GM19452 (cell line): ENCODE measurements at regions not wholly inside any gene's neighbourhood (a gene's known extent, or its start where the extent isn't known, plus 50 kb on each side); places are given as distances from the start of the nearest gene placed in this dataset.
"Not testable (repeated sequence)": the region's sequence is repeated elsewhere in the genome, so short reads cannot be mapped to it uniquely, and the experiment has no call there.

Experiments
- ATAC-seq: cut with Tn5 transposase; IDR thresholded peaks from one replicate; pipeline ENCODE4 v1.9.1; 2021; ENCODE audit not compliant: unreplicated experiment

DNA sequence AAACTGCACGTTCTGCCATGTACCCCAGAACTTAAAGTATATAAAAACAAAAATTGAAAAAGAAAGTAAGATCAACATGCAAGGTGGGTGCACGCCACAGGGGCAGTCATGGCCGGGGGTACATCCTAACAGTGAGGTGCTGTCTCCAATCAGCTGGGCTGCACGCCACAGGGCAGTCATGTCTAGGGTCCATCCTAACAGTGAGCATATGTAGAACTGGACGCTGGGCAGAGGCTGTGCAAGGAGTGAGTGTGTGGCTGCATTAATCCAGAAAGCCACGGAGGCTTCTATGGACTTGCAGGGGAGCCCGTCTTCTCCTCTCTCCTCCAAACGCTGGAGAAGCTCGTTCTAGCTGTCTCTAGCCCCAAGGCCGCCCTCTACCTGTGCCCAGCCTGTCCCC lies 1105.0 kb downstream of the BRD1 start:
- ATAC-seq = no peak

DNA sequence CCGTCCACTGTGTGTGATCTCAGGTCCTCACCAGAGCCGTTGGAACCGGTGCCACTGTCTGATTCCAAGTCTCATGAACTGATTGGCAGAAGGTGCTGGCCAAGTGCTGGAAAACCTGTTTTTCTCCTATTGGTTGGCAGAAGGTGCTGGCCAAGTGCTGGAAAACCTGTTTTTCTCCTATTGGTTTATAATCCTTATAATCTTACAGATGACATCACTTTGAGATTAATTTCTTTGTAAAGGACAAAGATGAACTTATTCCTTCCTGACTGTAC lies 1106.3 kb downstream of the BRD1 start:
- ATAC-seq = no peak

DNA sequence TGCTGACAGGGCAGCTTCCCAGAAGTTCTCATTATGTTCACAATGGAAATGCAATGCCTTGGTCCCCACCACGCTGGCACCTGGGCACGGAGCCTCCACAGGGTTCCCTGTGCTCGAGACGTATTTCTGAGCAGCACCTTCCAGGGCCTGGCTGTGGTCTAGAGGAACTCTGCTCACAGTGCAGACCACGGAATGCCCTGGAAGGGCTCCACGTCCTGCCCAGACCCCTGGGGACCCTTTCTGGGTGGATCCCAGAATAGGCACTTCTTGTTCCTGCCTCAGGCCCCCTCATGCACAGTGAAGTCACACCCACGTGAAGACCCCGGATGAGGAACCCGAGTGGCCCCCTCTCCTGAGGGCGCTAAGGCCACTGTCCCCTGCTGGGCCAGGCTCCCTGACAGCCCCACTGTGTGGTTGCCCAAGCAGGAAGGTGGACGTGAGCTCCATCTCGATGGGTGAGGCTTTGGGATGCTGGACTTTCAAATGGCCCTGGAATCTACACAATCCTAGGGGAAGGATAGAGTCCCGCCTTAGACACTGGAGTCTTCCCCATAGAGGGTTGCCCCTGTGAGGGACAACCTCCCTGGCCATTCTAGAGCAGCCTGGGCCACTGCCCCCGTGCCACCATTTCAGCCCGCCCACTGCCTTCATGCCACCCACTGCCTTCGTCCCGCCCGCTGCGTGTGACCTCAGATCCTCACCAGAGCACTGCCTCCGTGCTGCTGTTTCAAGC lies 1106.8 kb downstream of the BRD1 start:
- no peak for ATAC-seq

DNA sequence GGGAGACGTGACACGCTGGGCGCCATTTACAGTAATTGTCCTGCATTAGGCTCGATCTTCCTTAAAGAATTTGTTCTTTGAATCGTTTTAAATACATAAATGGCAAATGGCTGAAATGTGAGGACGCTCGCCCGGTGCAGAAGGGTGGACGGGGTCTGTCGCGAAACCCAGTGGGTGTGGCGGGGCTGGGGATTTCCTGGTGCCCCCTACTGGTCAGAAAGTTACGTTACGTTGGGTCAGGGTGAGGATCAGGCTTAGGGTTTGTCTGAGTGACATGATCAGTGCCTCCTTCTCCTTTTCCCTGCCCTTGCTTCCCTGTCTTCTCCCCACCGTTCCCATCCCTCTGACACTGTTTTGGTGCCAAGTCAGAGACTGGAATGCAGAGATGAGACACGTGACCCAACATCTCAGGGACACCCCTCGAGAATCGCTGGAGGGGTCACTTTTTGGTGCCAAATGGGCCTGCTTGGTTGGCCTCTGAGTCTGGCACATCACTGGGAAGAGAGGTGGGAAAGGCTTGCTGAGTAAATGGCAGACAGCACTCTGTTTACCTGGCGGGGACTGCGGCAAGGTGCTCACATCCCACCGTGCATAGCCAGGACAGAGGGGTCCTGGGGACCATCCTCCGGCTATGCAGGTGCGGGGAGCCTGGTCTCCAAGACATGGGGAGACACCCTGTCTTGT lies 1107.6 kb downstream of the BRD1 start:
- ATAC-seq = no peak

DNA sequence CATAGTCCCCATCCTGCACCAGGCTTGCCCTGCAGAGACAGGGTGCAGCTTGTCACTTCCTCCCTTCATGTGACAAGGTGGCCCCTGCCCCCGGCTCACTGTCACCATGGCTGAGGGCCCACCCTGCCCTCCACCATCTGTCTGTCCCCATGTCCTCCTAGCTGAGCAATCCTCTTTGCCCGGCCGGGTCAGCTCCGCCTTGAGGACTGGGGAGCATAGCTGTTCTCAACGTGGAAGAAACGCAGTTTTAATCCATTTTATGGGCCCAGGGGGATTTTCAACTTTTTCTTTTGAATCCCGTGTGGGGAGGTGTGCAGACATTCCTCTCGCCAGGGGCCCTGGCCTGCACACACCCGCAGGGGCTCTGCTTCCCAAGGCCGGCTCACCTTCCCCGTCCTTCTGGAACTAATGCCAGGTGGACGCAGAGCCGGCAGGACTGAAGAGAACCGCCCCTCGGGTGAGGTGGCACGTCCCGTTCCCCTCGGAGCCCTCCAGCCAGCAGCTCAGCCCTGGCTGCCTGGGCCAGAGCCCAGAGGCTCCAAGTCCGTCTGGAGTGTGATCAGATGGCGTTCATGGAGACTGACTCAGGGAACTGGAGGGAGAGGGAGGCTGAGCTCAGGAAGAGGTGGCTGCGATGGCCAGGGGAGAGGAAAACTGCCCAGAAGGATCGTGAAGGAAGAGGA lies 1108.7 kb downstream of the BRD1 start:
- no peak for ATAC-seq

DNA sequence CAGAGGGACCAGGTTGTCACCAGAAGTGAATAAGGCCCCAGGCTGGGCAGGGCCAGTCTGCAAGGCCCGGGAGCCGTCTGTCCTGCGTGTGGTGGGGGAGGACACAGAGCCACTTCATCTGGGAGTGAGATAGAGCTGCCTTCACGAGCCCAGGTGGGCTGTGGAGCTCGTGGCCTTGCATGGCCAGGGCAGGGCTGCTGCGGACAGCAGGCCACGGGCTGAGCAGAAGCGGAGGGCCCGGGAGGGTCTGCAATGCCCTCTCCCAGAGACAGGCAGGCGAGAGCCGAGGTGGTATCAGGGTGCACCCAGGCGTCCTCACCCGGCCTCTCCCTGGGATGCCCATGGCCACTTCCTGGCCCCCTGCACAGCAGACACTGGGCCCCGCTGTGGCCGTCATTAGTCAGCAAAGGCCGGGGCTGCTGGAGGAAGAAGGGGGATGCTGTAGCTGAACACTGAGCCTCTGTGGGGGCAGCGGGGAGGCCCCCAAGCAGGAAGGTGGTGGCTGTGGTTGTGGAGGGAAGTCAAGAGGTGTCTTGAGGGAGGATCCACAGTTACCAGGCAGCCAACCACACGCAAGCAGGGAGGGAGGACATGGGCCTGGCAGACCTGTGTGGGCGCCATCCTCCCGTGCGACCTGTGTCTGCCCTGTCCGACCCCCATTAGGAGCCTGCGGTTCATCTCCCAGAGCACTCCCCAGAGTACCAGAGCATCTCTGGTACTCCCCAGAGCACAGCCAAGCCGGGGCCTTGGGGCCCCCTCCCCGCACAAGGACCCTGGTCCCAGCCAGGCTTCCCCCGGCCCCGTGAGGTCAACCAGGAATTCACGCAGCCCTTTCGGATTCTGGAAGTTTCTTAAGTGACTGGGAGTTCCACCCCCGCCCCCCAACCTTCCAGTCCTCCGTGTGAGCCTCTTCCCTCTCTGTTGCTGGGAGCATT lies 1109.5 kb downstream of the BRD1 start:
- no peak for ATAC-seq

DNA sequence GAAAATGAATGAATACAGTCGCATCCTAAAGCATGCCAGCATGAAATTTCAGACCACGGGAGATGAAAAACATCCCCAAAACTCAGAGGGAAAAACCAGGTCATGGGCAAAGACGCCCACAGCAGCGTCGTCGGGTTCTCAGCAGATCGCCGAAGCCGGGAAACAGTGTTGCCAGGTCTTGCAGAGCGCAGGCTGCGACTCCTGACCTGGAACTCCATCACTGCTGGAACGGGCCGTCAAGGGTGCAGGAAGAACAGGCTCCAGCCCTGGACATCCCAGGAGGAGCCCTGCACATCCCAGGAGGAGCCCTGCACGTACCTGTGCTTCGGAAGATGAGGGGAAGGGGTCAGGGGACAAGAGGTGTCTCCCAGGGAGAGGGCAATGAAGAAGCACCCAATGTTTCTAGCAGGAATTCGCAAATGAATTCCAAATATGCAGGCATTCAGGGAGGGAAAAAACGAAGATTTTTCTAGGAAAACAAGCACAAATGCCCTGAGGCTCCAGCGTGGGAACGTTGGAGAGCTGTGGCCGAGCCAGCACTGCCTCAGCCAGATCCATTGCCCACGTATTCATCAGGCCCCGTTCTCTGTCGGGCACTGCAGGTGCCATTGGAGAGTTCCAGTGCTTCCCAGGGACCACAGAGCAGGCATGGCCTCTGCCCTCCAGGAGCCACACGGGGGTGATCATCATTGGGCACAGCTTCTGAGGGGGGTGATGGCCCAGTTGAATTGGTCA lies 1110.4 kb downstream of the BRD1 start:
- ATAC-seq = no peak

DNA sequence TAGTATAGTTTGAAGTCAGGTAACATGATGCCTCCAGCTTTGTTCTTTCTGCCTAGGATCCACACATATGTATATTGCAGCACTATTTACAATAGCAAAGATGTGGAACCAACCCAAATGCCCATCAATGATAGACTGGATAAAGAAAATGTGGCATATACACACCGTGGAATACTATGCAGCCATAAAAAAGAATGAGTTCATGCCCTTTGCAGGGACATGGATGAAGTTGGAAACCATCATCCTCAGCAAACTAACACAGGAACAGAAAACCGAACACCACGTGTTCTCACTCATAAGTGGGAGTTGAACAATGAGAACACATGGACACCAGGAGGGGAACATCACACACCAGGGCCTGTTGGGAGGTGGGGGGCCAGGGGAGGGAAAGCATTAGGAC lies 1111.5 kb downstream of the BRD1 start:
- ATAC-seq = not testable (repeated sequence)

DNA sequence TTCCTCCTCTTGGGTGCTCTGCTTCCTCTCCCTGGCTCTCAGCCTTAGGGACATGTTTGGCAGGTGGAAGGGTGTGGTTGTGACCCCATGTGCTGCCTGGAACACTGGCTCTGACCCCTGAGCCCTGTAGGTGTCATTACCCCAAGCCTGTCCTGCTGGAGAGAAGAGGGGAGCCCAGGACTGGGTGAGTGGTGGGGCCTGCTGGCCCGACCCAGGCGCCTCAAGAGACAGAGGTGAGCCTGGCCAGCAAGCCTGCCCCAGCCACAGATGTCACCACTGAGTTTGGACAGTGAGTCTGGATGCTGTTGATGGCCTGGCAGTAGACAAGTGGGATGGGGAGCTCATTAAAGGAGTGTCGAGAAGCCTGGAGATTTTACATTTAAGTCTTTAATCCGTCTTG lies 1112.2 kb downstream of the BRD1 start:
- ATAC-seq = no peak

DNA sequence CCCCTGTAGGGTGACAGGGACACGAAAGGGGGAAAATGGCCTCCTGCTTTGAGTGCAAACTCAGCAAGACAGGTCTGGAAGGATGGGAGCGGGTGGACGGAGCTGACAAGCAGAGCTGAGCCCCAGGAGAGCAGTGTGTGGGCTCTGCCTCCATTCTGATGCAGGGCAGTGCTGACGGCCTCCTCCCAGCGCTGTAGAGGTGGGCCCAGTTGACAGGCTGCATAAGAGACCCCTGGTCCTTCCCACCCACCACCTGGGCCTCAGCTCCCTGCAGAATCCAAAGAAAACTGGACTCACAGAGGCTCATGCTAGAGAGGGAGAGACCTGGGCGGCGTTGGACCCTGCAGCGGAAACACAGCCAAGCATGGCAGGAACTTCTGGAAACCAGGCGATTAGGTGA lies 1113.4 kb downstream of the BRD1 start:
- no peak for ATAC-seq

DNA sequence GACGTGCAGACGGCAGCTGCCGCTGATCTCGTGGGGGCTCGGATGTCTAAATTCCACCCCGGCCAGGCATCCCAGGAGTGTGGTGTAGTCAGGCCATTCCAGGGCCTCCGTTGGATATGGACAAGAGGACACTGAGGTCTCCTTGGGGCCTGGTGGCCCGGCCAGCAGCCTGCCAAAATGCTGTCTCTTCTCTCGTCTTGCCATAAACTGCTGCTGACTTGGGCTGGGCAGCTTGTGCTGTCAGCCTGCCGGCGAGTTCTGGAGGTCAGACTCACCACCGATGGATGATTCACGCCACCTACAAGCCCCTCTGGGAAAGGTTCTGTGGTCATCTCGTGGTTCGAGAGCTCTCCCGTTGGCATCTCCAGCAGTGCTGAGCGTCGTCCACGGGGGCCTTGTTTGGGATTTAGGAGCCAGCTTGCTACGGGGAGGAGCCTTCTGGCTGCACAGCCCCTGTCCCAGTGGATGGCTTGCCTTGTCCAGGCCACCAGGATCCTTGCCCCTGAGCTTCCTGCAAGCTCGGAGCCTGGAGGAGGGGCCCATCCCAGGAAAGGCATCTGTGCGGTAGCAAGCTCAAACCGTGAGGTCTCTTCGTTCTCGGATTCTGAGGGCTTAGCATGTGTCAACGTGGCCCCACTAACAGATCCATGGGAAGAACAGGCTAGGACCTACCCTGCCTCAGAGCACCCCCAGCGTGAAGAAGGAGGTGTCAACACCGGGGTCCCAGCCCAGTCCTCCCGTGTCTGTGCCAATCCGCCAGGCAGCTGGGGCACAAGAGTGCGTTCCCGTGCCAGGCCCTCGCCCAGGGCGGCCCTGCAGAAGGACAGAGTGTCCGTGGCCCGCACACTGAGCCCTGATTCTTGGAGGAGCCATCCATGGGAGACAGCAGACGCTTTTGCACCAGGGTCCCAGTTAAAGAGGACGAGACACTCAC lies 1114.1 kb downstream of the BRD1 start:
- no peak for ATAC-seq

DNA sequence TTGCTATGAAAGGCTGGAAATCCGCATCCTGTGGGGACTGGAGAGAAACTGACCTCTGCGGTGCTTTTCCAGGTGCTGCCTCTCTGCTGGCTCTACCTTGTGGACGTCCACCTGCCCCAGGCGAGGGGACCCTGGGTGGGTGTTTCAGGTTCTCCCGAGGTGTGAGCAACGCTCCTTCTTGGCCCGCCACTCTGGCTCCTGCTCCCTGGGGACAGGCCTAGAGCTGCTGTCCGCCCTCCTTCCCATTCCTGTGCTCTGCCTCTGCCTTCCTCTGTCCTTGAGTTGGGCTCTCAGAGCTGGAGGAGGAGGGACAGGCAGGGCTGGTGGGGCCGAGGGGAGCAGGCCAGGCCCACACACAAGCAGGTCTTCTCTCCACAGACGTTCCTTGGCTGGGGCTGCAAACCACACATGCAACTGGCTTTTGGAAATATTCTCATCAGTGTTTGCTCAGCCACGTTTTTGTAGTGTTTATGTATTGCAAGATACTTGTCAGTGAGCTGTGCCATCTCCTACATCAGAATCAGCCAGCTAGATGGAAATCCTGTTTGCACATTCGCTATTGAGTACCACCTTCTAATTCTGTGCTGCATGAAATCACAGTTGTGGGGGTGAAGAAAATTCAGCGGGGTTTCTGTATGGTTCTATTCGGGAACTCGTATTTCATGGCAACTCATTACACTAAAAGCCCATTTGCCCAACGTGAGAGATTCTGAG lies 1115.0 kb downstream of the BRD1 start:
- no peak for ATAC-seq

DNA sequence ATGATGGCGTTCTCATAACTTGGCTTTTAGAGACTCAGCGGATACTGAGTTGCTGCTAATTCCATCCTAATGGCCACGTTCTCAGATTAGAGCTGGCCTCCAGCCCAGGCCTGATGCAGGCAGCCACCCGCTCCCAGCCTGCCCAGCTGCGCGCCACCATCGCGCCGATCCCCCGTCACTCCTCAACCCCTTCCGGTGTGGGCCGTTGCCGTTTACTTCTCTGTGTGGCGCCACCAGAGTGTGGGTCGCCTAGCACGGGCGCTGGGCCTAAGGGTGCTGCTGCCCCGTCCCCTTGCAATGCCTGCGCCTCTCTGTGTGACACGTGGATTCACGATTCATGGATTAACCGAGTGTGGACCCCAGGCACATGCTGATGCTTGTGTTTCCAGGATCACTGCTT lies 1116.0 kb downstream of the BRD1 start:
- ATAC-seq = no peak

DNA sequence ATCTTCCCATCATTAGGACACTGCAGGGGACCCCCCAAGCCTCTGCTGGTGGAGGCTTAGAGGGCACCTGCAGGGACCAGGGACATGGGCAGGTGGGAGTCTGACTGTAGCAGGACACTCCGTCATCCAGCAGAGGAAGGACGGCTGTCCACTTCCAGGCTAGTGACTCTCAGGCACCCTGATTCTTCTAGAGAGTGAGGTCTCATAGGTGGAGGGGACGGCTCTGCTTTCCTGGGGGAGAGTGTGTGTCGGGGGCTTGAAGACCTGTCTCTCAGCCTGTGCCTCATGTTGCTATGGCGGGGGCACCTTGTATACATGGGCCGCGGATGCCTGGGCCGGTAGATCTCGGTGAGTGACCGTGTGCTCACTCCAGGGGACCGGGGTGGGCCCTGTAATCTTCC lies 1116.6 kb downstream of the BRD1 start:
- no peak for ATAC-seq

DNA sequence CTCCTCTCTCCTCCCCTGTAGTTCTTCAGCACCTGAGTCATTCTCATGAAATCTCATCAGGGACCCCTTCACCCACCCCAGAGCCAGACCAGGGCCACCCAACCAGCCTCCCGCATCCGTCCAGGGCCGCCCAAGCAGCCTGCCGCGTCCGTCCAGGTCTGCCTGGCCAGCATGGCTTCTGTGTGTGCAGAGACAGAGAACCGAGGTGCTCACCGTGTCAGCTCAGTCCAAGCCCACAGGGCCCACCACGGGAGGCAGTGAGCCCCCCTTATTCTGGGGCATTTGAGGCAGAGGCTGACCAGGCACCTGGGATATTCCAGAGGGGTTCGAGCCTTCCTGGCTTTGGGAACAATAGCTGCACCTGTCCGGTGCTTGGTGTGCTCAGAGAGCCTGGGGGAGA lies 1117.3 kb downstream of the BRD1 start:
- no peak for ATAC-seq

DNA sequence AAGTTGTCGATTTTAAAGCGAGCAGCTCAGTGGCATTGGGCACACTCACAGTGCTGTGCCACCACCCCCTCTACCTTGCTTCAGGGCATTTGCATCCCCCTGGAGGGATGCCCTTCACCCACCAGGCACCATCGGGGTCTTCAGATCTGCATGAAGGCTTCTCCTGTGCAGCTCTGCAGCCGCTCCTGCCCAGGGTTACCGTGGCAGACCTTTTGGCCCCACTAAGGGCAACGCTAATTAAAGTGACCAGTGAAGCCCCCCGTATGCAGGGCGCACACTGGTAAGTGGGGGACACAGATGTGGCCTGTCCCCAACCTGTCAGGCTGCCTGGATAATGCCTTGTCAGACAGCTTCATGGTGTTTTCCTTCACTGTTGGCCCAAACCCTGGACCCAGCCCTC lies 1117.7 kb downstream of the BRD1 start:
- no peak for ATAC-seq

DNA sequence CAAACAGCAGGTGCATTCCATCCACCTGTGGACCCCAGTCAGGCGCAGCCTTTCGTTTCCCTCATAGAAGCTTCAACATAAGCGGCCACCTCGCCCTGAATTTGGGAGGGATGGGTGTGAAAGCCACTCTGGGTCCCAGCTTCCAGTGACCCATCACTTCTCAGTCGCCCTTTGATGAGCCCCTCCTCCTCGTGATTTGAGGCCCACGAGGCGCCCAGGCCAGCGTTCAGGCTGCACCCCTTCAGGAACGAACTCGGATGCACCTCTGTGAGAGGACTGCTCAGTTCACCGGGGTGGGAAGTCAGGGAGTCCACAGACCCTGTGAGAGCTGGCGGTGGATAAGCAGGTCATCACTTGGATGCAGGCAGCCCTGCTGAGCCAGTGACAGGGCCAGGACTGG lies 1118.2 kb downstream of the BRD1 start:
- no peak for ATAC-seq

DNA sequence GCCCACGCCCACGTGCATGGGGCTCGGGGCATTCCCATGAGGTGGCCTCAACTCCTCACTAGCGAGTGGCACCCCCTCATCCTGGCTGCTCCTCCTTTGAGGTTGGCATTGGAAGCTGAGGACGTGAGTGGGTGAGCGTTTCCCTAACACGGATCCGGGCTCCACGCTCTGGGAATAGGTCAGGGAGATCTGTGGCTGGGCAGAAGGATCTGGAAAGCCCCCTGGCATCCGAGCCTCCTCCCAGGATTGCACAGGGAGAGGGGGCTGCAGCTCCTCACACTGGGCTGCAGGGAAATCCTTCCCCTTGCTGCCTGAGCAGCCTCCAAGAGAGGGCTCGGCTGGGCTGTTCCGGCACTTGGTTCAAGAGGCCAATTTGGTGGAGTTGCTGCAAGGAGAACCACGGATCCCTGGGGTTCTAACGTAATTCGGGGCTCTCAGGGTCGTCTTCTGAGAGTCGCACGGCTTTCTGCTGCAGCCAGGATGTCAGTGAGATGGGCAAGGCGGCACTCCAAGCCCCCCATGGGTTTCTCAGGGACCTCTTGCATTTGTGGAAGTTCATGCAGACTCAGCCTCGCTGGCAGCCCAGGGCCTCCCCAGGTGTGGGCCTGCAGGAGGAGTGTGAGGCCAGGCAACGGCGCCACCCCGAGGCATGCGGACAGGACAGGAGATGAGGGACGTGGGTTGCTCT lies 1119.0 kb downstream of the BRD1 start:
- ATAC-seq = no peak
